22Rv1 (cell line): ENCODE measurements at regions not wholly inside any gene's neighbourhood (a gene's known extent, or its start where the extent isn't known, plus 50 kb on each side); places are given as distances from the start of the nearest gene placed in this dataset.
"Not testable (repeated sequence)": the region's sequence is repeated elsewhere in the genome, so short reads cannot be mapped to it uniquely, and the experiment has no call there.

Experiments used
- H3K27ac ChIP-seq: fragments of 450-650 bp; 2 replicates; pipeline ENCODE4 v1.5.1; 2017
- CTCF ChIP-seq: fragments of 450-650 bp; IDR thresholded peaks from 2 replicates; pipeline ENCODE4 v1.5.1; 2017; ENCODE audit warnings: mild to moderate bottlenecking
- ZFX ChIP-seq: fragments of 450-650 bp; IDR thresholded peaks from 2 replicates; pipeline ENCODE4 v1.6.1; 2017; ENCODE audit warnings: antibody characterized with exemption, borderline replicate concordance

- H3K27ac ChIP-seq = no peak overlapping the region
- TF ChIP-seq CTCF = no peak
- TF ChIP-seq ZFX = no peak
Measured at GRCh38 chr1:101408212-101409042, 171.6 kb downstream of the S1PR1 start.

GRCh38 chr1:101409102-101409501 is 172.3 kb downstream of the S1PR1 start:
- H3K27ac ChIP-seq = no peak overlapping the region
- TF ChIP-seq CTCF (no peak), ZFX (no peak)

GRCh38 chr1:101410048-101410878 is 173.4 kb downstream of the S1PR1 start:
- H3K27ac ChIP-seq = no peak overlapping the region
- no peak for TF ChIP-seq ZFX
- TF ChIP-seq CTCF = no peak

GRCh38 chr1:101420406-101420805 is 183.6 kb downstream of the S1PR1 start:
- TF ChIP-seq CTCF (no peak), ZFX (no peak)
- no peak overlapping the region for H3K27ac ChIP-seq

GRCh38 chr1:101428083-101428482 is 191.3 kb downstream of the S1PR1 start:
- H3K27ac ChIP-seq = not testable (repeated sequence)

GRCh38 chr1:101428562-101428961 is 191.7 kb downstream of the S1PR1 start:
- TF ChIP-seq ZFX (no peak), CTCF (no peak)
- no peak overlapping the region for H3K27ac ChIP-seq

- TF ChIP-seq CTCF = no peak
- TF ChIP-seq ZFX = no peak
- no peak overlapping the region for H3K27ac ChIP-seq
Measured at GRCh38 chr1:101431956-101432510, 195.2 kb downstream of the S1PR1 start.
